ENCODE measurements at regions not wholly inside any gene's neighbourhood (a gene's known extent, or its start where the extent isn't known, plus 50 kb on each side); places are given as distances from the start of the nearest gene placed in this dataset.

- no peak for DNase-seq (ENCODE audit: low read depth in 2 of 3, low spot score in 1 of 3)
Observed at GRCh38 chr13:111038887-111039286, 76.2 kb upstream of the ARHGEF7 start.

- DNase-seq (ENCODE audit: low read depth in 2 of 3, low spot score in 1 of 3) = no peak
Observed at GRCh38 chr13:111037927-111038326, 77.2 kb upstream of the ARHGEF7 start.

- DNase-seq (ENCODE audit: low read depth in 2 of 3, low spot score in 1 of 3) = no peak
Observed at GRCh38 chr13:111036665-111037064, 78.4 kb upstream of the ARHGEF7 start.

DNA sequence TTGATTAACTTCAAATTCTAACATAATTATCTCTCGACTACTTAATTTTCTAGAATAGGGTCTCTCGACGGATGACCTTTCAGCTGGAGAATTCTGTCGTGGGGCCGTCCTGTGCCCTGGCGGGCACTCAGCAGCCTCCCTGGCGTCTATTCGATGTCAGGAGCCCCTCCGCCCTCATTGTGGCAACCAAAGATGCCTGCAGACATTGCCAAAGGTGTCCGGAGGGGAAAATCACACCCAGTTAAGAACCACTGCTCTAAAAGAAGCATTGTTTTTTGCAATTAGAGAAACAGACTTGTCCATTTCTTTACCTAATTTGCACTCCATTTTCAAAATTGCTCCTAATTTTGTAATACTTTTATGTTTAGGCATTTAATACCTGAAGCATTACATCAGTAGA, 79.2 kb upstream of the ARHGEF7 start:
- DNase-seq (ENCODE audit: low read depth in 2 of 3, low spot score in 1 of 3) = no peak

- no peak for DNase-seq (ENCODE audit: low read depth in 2 of 3, low spot score in 1 of 3)
Observed at GRCh38 chr13:111034811-111035210, 80.3 kb upstream of the ARHGEF7 start.

GRCh38 chr13:111033172-111034130, 81.7 kb upstream of the ARHGEF7 start:
- no peak for DNase-seq (ENCODE audit: low read depth in 2 of 3, low spot score in 1 of 3)

DNA sequence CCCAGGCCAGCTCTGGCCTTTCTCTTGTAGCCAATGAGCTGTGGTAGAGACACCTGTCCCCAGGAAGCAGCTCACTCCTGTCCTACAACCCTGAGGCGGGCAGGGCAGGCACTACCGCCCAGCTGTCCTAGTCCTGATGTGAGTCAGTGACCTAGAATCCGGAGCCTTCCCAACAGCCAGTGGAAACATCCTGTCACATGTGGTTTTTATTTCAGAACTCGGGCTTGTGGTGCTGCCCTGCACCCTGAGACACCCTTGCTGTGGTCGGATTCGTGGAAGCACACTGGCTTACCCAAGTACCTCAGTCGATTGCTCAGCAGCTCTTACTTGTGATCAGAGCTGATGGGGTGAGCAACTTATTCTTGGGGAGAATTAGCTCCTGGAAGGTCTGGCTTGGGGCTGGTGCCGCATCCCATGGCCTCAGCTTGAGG, 83.6 kb upstream of the ARHGEF7 start:
- peak in 1 of 3 donors; percentile 32 for DNase-seq (ENCODE audit: low read depth in 2 of 3, low spot score in 1 of 3)

GRCh38 chr13:111029957-111030609, 85.0 kb upstream of the ARHGEF7 start:
- no peak for DNase-seq (ENCODE audit: low read depth in 2 of 3, low spot score in 1 of 3)

DNA sequence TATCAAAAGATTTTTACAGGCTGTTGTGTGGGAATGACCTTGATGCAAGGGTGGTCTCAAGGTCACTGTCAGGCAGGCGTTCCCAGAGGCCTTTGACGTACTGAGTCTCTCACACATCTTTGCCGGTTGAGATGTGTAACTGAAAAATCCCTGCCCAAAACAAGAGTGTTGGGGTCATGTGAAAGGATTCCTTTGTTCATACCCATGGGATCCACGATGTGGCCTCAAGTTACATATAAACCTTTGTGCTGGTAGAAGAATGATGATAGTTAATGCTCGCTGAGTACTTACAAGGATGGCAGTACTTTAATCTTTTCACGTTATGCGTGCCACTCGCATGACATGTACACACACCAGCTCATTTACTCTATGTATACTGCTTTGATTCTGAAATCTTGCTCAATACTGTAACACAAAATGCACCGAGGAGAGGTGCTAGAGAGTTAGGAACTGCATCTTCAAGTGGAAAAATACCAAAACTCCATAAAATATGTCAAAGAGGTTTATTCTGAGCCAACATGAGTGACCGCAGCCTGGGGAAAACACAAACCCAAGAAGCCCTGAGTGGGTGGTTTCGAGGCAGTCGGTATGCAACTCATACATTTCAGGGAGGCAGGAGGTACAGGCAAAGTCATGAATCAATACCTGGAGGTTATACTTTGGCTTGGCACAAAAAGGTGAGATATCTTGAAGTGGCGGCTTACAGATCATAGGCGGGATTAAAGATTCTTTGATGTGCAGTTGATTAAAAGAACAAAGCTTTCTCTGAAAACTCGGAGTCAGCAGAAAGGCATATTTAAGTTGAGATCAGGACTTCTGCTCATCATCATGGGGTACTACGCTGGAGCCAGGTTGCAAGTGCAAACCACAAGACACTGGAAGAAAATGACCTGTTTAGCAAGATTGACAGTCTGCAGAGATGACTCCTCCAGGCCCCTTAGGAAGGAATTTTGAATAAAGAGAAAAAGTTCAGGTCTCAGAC, 87.4 kb upstream of the ARHGEF7 start:
- DNase-seq (ENCODE audit: low read depth in 2 of 3, low spot score in 1 of 3) = no peak

GRCh38 chr13:111025310-111025709, 89.8 kb upstream of the ARHGEF7 start:
- no peak for DNase-seq (ENCODE audit: low read depth in 2 of 3, low spot score in 1 of 3)

GRCh38 chr13:111022886-111023285, 92.2 kb upstream of the ARHGEF7 start:
- DNase-seq (ENCODE audit: low read depth in 2 of 3, low spot score in 1 of 3) = no peak

DNA sequence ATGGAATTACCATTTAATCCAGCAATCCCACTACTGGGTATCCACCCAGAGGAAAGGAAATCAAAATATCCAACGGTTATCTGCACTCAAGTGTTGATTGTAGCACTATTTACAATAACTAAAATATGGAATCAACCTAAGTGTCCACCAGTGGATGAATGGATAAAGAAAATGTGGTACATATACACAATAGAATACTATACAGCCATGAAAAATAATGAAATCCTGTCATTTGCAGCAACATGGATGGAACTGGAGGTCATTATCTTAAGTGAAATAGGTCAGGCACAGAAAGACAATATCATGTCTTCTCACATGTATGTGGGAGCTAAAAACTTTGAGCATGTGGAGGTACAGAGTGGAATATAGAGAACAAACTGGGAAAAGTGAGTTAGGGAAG, 92.9 kb upstream of the ARHGEF7 start:
- DNase-seq (ENCODE audit: low read depth in 2 of 3, low spot score in 1 of 3) = no peak

DNA sequence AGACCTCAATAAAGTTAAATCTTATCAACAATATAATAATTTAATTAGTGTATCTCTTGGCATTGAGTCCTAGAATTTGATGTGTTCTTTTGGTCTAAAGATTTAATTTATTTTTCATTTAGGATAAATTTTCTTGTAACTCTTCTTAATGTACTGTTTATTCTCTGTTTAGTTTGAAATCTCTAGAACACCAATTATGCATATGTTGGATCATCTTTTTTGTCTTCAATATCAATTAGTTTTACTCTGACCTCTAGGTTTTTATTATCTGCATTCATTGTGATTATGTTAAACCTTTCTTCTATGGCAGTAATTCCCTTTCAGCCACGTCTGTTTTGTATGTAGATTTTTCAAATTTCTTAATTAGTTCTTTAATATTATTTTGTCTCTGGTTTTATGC, 93.8 kb upstream of the ARHGEF7 start:
- DNase-seq (ENCODE audit: low read depth in 2 of 3, low spot score in 1 of 3) = no peak

DNA sequence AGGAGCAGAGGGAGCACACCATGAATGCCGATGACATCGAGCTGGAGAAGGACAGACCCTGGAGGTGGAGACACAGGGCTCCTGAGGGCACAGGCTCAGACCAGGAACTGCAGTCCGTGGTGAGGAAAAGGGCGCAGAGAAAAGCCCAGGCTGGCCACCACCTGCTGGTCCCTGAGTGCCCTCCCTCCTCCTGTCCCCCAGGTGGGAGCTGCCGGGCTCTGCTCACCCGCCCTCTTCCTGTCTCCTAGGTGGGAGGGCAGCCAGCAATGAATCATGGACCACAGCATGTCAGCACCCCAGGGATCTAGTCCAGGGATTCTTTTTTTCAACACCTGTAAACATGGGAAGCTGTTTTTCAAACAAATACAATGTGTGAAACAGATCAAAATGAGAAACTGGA, 94.6 kb upstream of the ARHGEF7 start:
- no peak for DNase-seq (ENCODE audit: low read depth in 2 of 3, low spot score in 1 of 3)

DNA sequence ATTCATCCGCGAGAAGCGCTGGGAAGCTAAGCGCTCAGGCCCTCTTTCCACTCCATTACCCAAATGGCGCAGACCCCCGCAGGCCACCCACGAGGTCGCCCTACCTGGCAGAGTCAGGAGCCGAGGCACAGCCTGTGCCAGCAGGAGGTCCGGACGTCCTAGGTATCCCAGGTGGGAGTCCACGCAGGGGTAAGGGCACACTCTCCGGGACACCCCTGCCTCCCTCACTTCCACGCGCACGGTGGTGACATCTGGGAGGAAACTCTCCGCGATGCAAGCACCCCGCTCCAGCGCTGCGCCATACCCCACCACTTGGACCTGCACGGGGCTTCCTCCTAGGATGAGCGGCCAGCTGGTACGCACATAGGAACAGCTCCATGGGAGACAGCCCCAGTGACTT, 95.1 kb upstream of the ARHGEF7 start:
- no peak for DNase-seq (ENCODE audit: low read depth in 2 of 3, low spot score in 1 of 3)

DNA sequence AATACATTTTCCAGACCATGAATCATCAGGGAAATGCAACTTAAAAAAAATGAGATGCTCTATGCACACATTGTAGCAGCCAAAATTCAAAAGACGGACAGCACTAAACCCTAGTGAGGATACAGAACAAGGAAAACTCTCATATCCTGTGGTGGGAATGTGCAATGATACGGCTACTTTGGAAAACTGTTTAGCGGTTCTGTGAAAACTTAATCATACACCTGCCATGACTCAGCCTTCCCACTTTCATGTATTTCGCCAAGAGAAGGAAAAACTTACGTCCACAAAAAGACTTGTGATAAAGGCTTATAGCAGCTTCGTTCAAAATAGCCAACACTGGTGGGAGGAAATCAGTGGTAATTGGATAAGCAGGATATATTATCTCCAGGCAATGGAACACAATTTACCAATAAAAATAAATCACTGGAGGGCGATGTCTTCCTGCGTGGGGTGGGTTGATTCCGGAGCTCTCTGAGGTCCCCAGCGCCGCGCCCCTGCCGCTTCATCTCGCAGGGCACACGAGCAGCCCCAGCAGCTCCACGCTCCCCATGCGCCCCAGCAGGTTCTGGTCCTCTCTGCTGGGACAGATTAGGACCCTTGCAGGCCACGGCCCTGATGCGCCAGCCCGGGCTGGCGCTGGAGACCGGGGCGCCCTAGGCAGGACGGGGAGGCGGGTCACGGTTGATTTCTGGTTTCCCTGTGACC, 97.2 kb upstream of the ARHGEF7 start:
- DNase-seq (ENCODE audit: low read depth in 2 of 3, low spot score in 1 of 3) = no peak

- DNase-seq (ENCODE audit: low read depth in 2 of 3, low spot score in 1 of 3) = no peak
Observed at GRCh38 chr13:111013196-111013595, 98.3 kb upstream of the ANKRD10 start.

DNA sequence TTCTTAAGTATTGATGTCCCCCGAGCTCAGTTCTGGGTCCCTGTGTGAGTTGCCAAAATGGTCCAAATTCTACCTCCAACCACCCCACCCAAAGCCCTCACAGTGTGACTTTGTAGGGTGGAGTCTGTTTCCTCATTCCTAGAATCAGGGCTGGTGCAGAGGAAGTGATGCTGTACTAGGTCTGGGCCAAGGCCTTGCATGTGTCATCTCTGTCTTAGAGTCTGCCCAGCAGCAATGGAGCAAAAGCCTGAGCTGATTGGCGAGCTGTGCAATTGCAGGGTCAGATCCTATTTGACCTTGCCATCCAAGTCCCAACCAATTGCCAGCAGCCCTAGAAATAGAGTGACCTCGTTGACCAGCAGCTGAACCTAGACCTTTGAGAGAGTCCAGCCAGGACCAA, 97.0 kb upstream of the ANKRD10 start:
- no peak for DNase-seq (ENCODE audit: low read depth in 2 of 3, low spot score in 1 of 3)

GRCh38 chr13:111008351-111008750, 93.5 kb upstream of the ANKRD10 start:
- DNase-seq (ENCODE audit: low read depth in 2 of 3, low spot score in 1 of 3) = no peak

GRCh38 chr13:111007209-111007608, 92.3 kb upstream of the ANKRD10 start:
- no peak for DNase-seq (ENCODE audit: low read depth in 2 of 3, low spot score in 1 of 3)
